ENCODE measurements at regions not wholly inside any gene's neighbourhood (a gene's known extent, or its start where the extent isn't known, plus 50 kb on each side); places are given as distances from the start of the nearest gene placed in this dataset.
"Not testable (repeated sequence)": the region's sequence is repeated elsewhere in the genome, so short reads cannot be mapped to it uniquely, and the experiment has no call there.

DNA sequence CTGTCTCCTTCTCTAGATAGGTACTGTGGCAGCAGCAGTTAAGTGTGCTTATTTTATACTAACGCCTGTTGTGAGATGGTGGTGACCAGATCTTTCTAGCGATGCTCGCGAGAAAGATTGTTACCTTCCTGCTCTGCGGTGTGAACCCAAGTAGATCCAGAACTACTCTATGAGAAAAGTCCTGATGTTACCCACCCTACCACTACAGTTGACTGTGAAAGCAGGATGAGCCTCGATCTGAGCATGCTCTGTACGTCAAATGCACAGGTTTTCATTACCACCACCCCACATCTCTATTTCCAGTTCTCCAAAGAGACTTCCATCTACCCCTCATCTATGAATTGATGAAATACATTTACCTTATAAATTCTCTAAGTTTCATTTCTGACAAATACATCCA lies 64.6 kb upstream of the KCTD7 start (continued):
- TF ChIP-seq, protein P1, sequence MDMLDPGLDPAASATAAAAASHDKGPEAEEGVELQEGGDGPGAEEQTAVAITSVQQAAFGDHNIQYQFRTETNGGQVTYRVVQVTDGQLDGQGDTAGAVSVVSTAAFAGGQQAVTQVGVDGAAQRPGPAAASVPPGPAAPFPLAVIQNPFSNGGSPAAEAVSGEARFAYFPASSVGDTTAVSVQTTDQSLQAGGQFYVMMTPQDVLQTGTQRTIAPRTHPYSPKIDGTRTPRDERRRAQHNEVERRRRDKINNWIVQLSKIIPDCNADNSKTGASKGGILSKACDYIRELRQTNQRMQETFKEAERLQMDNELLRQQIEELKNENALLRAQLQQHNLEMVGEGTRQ (IDR thresholded peaks at IDR 0.05; ENCODE audit: borderline replicate concordance, low read depth, low read length), result no peak

DNA sequence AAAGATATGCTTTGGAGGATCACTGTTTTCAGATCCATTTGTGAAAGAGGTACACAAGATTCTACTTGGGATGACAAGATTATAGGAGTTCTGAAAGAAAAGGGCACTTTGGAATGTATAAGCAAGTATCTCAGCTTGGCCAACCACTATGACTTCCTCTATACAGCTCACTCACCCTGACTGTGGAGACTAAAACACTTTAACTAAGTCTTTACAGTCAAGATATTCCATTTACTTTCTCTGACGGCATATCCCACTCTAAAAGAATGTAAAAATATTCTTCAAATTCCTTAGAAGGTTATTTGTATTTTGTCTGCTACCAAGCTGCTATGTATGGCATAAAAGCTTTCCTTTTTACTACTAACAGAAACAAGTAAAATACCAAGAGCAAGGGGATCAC lies 58.5 kb upstream of the KCTD7 start:
- WGBS (ENCODE audit: insufficient coverage, insufficient replicate concordance, low lambda C conversion rate, missing lambda C conversion rate), result 95% methylated on average over 1 of the region's 1 CpG
- BruUV-seq (replicated peaks); CTCF ChIA-PET: not testable (repeated sequence)

DNA sequence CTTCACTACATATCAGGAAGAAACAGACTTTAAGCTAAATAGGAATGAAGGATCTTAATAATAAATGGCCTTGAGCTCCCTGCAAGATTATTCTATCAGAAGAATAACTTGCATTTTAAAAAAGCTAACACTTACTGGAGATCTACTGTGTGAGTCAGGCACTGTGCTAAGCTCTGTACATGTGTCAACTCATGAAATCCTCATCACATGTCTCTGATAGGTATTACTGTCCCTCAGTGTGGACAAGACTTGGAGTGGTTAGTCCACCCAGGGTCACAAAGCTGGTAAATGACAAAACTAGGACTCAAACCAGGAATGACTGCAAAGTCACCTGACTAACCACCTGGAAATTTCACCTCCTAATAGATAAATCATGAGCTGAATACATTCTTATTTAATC lies 57.1 kb upstream of the KCTD7 start:
- no TSS peak for BruUV-seq (replicated peaks)
- SMC1A ChIA-PET (ENCODE audit: uncharacterized antibody, unreplicated experiment), result interaction anchor here (0.6 to 1.9 kb wide), 2 partner anchors 56 to 394 kb away, joined by 3 to 8 read pairs; no protein-coding TSS in a partner anchor
- DNase-seq (ENCODE audit: low read depth, low spot score) (no peak), ATAC-seq (no peak), FAIRE-seq (no peak)
- H3K4me3 ChIP-seq, result no peak overlapping the region
- H3K9ac ChIP-seq (ENCODE audit: control insufficient read depth, insufficient read depth, low read length), result no peak overlapping the region
- in situ Hi-C loops (cut with MboI) (no loop called here), intact Hi-C loops (cut with micrococcal nuclease; ENCODE audit: unreplicated experiment) (no loop called here)
- no peaks in the 10 kb centered on the region for H3K27me3 ChIP-seq (replicated peaks in 1 of 2; ENCODE audit: control insufficient read depth in 2 of 2, insufficient read depth in 2 of 2, low read length in 1 of 2)
- H2AFZ ChIP-seq (ENCODE audit: control insufficient read depth, low read depth, low read length), result no peak overlapping the region
- no peak overlapping the region for H3K27ac ChIP-seq (ENCODE audit: control insufficient read depth, insufficient read depth)
- POLR2A ChIA-PET, result no interaction called here
- TF ChIP-seq RBBP5 (conservative IDR thresholded peaks at IDR 0.05), result no peak
- TF ChIP-seq, protein P1 (IDR thresholded peaks at IDR 0.05; ENCODE audit: borderline replicate concordance, low read depth, low read length), result no peak
- TF ChIP-seq NR2C2 (IDR thresholded peaks at IDR 0.05; ENCODE audit: borderline replicate concordance, control insufficient read depth, insufficient read length, low read depth), result no peak
- TF ChIP-seq ZNF622 (IDR thresholded peaks at IDR 0.05), result no peak
- no peak for TF ChIP-seq CHD1 (IDR thresholded peaks at IDR 0.05; ENCODE audit: low read depth, low read length)
- TF ChIP-seq CBX5 (IDR thresholded peaks at IDR 0.05; ENCODE audit: low read depth), result no peak
- H3K4me1 ChIP-seq (ENCODE audit: control insufficient read depth, insufficient read depth, low read length), result no peaks in the 10 kb centered on the region
- RAD21 ChIA-PET (ENCODE audit: unreplicated experiment), result no interaction called here
- H4K20me1 ChIP-seq (ENCODE audit: control insufficient read depth, insufficient read depth), result no peaks in the 10 kb centered on the region
- H3K9me3 ChIP-seq (replicated peaks; ENCODE audit: control insufficient read depth, insufficient read depth, low read length), result no peaks in the 10 kb centered on the region
- peaks cover 0 to 18% of the 10 kb centered on the region in 2 experiments; a peak in 3 of 4 replicates for H3K36me3 ChIP-seq (ENCODE audit: control insufficient read depth in 2 of 2, insufficient read depth in 2 of 2, low read length in 1 of 2)
- H3K79me2 ChIP-seq (ENCODE audit: control insufficient read depth, insufficient read depth, low read length), result peaks cover 4% of the 10 kb centered on the region
- H3K4me2 ChIP-seq (ENCODE audit: control insufficient read depth, insufficient read depth), result no peak overlapping the region
- CTCF ChIA-PET, result interaction anchor here (0.6 kb wide), 1 partner anchor 500 kb away, joined by 3 read pairs; no protein-coding TSS in a partner anchor

More for the DNA sequence above, 58.5 kb upstream of the KCTD7 start:
- H3K36me3 ChIP-seq (ENCODE audit: control insufficient read depth in 2 of 2, insufficient read depth in 2 of 2, low read length in 1 of 2), result peaks cover 0 to 19% of the 10 kb centered on the region in 2 experiments; a peak in 3 of 4 replicates
- H4K20me1 ChIP-seq (ENCODE audit: control insufficient read depth, insufficient read depth); H3K27me3 ChIP-seq (replicated peaks in 1 of 2; ENCODE audit: control insufficient read depth in 2 of 2, insufficient read depth in 2 of 2, low read length in 1 of 2); SMC1A ChIA-PET (ENCODE audit: uncharacterized antibody, unreplicated experiment); intact Hi-C loops (cut with micrococcal nuclease; ENCODE audit: unreplicated experiment); in situ Hi-C loops (cut with MboI); H3K9ac ChIP-seq (ENCODE audit: control insufficient read depth, insufficient read depth, low read length); H2AFZ ChIP-seq (ENCODE audit: control insufficient read depth, low read depth, low read length); ATAC-seq; DNase-seq (ENCODE audit: low read depth, low spot score); FAIRE-seq; H3K4me3 ChIP-seq; H3K4me2 ChIP-seq (ENCODE audit: control insufficient read depth, insufficient read depth); H3K4me1 ChIP-seq (ENCODE audit: control insufficient read depth, insufficient read depth, low read length); RAD21 ChIA-PET (ENCODE audit: unreplicated experiment); POLR2A ChIA-PET; H3K9me3 ChIP-seq (replicated peaks; ENCODE audit: control insufficient read depth, insufficient read depth, low read length); H3K27ac ChIP-seq (ENCODE audit: control insufficient read depth, insufficient read depth); H3K79me2 ChIP-seq (ENCODE audit: control insufficient read depth, insufficient read depth, low read length): not testable (repeated sequence)

DNA sequence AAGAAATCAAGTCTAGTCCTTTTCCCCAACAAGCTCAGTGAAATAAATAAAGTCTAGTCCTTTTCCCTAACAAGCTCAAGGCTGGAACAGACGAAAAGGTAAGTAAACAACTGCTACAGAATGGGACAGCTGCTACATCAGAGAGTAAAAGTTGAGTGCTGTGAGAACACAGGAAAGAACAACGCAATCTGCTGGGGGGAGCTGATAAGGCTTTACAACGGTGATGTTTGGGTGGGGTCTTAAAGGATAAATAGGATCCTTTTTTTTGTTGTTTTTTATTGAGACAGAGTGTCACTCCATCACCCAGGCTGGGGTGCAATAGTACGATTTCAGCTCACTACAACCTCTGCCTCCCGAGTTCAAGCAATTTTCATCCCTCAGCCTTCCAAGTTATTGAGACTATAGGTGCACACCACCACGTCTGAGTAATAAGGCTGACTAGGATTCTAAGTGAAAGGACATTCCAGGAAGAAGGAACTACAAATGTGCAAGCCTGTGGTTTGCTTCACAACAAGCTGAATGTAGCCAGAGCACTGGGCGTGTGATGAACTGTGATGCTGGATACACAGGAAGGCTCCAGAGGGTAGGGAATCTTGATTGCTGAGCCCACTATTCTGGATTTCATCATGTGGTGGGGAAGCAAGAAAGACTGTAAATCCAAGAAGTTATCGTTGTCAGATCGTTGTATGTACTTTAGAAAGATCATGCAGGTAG lies 54.7 kb upstream of the KCTD7 start:
- H4K20me1 ChIP-seq (ENCODE audit: control insufficient read depth, insufficient read depth); H3K4me1 ChIP-seq (ENCODE audit: control insufficient read depth, insufficient read depth, low read length); intact Hi-C loops (cut with micrococcal nuclease; ENCODE audit: unreplicated experiment); H3K4me3 ChIP-seq; POLR2A ChIA-PET; H3K4me2 ChIP-seq (ENCODE audit: control insufficient read depth, insufficient read depth); ATAC-seq; CTCF ChIA-PET; H3K9ac ChIP-seq (ENCODE audit: control insufficient read depth, insufficient read depth, low read length); BruUV-seq (replicated peaks); DNase-seq (ENCODE audit: low read depth, low spot score); FAIRE-seq; RAD21 ChIA-PET (ENCODE audit: unreplicated experiment); H3K27me3 ChIP-seq (replicated peaks in 1 of 2; ENCODE audit: control insufficient read depth in 2 of 2, insufficient read depth in 2 of 2, low read length in 1 of 2); in situ Hi-C loops (cut with MboI); H2AFZ ChIP-seq (ENCODE audit: control insufficient read depth, low read depth, low read length); H3K9me3 ChIP-seq (replicated peaks; ENCODE audit: control insufficient read depth, insufficient read depth, low read length); H3K27ac ChIP-seq (ENCODE audit: control insufficient read depth, insufficient read depth): not testable (repeated sequence)
- Histone ChIP-seq H3K79me2 (ENCODE audit: control insufficient read depth, insufficient read depth, low read length) (peaks cover 21% of the 10 kb centered on the region), H3K36me3 (ENCODE audit: control insufficient read depth in 2 of 2, insufficient read depth in 2 of 2, low read length in 1 of 2) (peaks cover 0 to 21% of the 10 kb centered on the region in 2 experiments; a peak in 3 of 4 replicates)
- SMC1A ChIA-PET (ENCODE audit: uncharacterized antibody, unreplicated experiment), result interaction anchor here (0.6 kb wide), 1 partner anchor 19 kb away, joined by 4 read pairs; no protein-coding TSS in a partner anchor
- 83% methylated on average over 9 of the region's 9 CpGs for WGBS (ENCODE audit: insufficient coverage, insufficient replicate concordance, low lambda C conversion rate, missing lambda C conversion rate)

Measured in GM12878 (cell line).